Limb (tissue), 2 donors: ENCODE measurements at regions not wholly inside any gene's neighbourhood (a gene's known extent, or its start where the extent isn't known, plus 50 kb on each side); places are given as distances from the start of the nearest gene placed in this dataset.

Source experiments
- DNase-seq, 2 donors: peaks; one replicate each; pipeline ENCODE4 v3.0.0-alpha.2; 2016; ENCODE audit errors: extremely low spot score in 2 of 2

GRCh38 chr11:131118247-131118646 lies 202.0 kb upstream of the SNX19 start:
- DNase-seq: no peak

- no peak for DNase-seq
Observed at GRCh38 chr11:131121426-131122333, 205.4 kb upstream of the SNX19 start.

DNA sequence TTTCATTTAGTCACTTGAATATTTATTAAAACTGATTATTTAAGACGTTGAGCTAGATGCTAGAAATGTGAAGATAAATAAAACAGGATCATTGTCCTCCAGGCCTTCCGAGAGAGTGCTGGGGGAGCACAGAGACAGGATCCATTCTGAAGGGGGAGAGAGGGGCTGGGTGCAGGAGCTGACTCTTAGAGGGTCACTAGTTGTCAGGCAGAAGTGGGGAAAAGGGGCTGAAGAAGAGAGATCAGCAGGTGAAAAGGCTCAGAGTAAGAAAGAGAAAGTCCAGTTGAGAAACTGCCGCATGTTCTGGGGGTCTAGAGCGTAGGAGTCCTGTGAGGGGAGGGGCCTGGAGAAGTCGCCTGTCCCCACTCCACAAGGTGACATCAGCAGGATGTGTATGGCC lies 206.2 kb upstream of the SNX19 start:
- no peak for DNase-seq

GRCh38 chr11:131129474-131129873 lies 213.2 kb upstream of the SNX19 start:
- no peak for DNase-seq

- no peak for DNase-seq
Observed at GRCh38 chr11:131135611-131136010, 219.3 kb upstream of the SNX19 start.

DNA sequence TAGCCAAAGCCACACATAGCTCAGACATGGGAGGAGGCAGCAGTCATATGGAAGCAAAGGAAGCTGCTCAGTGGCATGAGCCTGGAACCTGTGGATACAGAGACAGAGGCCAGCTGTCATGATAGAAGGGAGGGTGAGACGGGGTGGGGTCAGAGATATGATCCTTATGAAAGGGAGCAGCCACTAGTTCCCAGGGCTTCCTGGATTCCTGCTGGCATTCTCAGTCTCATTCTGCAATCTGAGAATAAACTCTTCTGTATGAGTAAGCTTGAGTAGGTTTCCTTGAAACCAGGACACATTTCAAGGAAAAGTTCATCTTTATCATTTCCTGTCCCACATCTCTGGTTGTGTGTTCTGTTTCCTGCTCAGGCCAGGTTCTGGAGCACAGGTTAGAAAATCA lies 220.2 kb upstream of the SNX19 start:
- DNase-seq: no peak

GRCh38 chr11:131137046-131137445 lies 220.8 kb upstream of the SNX19 start:
- DNase-seq: no peak

GRCh38 chr11:131138731-131139130 lies 222.5 kb upstream of the SNX19 start:
- DNase-seq: no peak

- no peak for DNase-seq
Observed at GRCh38 chr11:131145791-131146190, 224.6 kb upstream of the NTM start.

- DNase-seq: no peak
Observed at GRCh38 chr11:131146827-131147490, 223.5 kb upstream of the NTM start.

- DNase-seq: no peak
Observed at GRCh38 chr11:131154351-131154750, 216.1 kb upstream of the NTM start.

DNA sequence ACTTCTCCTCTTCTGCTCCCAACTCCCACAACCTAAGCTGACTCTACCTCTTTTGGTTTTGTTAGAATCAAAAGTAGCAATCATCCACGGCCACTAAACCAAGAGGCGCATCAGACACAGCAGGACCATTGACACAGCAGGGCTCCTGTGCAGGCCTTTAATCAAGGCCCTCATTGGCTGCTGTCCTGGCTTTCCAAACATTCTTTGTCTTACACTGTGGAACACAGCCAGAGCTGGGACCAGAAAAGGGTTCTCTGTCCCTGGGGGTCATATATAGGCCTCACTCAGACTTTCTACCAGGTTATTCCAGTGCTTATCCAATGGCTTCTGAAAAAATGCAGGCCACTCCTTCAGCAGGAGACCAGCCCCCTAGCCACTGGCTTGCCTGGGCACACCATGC lies 212.7 kb upstream of the NTM start:
- no peak for DNase-seq

GRCh38 chr11:131160846-131161245 lies 209.6 kb upstream of the NTM start:
- no peak for DNase-seq

- DNase-seq: no peak
Observed at GRCh38 chr11:131163613-131164012, 206.8 kb upstream of the NTM start.

GRCh38 chr11:131165036-131165435 lies 205.4 kb upstream of the NTM start:
- DNase-seq: no peak

- DNase-seq: no peak
Observed at GRCh38 chr11:131168839-131169713, 201.3 kb upstream of the NTM start.

- DNase-seq: no peak
Observed at GRCh38 chr11:131172011-131172410, 198.4 kb upstream of the NTM start.

DNA sequence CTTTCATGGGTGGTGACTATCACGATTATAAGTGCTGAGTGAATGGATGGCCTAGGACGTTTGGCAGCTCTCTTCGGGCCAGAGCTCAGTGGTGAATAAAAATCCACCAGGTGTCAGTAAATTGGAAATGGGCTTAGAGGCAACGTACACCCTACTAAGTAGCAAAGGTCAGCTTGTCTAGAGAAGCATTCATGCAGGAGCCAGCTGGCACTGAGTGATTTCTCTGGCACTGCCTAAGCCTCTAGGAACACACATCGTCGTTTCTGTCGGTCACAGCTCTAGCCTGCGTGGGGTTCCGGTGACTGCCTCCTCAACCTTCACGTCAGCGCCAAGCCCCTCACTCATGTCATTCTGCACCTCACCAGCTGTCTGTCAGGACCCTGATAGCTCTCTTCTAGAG lies 192.4 kb upstream of the NTM start:
- DNase-seq: no peak

DNA sequence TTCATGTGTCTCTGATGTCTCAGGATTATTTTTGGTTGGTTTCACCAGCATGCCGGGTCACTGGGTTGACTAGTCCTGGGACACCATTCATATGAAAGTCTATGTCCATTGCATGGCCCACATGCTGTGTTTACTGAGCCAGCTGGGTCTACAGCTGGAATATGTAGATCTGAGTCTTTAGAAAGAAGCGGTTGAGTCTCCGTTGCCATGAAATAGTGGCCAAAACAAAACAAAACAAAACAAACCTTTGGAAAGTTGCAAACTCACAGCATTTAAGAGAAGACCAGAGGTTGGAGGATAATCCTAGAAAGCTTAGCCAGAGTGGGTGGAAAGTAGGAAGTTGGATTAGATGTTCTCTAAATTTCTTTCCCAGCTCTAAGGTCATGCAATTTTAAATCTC lies 191.8 kb upstream of the NTM start:
- peak in 1 of 2 donors; percentile 41 for DNase-seq

GRCh38 chr11:131179836-131180235 lies 190.6 kb upstream of the NTM start:
- no peak for DNase-seq

DNA sequence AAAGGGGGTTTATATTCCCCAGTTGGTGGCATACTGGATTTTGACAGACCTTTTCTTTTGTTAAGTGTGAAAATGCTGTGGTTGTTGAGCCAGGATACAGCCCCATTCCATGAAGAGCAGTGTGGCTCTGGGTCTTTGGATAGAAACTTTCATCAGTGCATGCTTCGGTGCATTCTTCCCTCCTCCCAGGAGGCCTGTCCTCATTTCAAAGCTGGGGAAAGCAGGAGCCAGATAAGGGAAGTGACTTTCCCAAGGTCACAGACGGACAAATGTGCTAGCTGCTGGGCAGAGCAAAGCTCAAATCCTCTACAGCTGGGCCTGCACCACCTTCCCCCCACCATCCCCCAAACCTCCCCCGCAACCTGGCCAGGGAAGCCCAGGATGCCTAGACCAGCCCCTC lies 184.5 kb upstream of the NTM start:
- no peak for DNase-seq

DNA sequence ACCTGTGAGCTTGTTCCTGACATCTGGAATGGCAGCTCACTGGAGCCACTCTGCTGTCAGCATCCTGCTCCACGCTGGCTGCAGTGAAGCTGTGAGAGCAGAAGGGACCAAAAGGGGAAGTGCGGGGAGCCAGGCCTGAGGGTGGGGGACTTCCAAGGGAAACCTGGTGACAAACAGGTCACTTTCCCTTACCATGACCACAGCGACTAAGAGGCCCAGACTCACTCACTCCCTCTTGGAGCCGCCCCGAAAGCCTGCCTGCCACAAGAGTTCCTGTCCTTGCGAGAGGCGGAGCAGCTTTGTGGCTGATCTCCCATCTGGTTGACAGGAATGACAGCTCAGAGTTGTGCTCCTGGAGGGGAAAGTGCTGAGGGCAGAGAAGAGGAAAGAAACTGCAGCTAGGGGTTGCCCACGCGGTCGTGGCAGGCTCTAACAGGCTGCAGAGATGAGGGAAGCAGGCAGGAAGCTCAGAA lies 183.8 kb upstream of the NTM start:
- no peak for DNase-seq
